ENCODE measurements at regions not wholly inside any gene's neighbourhood (a gene's known extent, or its start where the extent isn't known, plus 50 kb on each side); places are given as distances from the start of the nearest gene placed in this dataset.

DNA sequence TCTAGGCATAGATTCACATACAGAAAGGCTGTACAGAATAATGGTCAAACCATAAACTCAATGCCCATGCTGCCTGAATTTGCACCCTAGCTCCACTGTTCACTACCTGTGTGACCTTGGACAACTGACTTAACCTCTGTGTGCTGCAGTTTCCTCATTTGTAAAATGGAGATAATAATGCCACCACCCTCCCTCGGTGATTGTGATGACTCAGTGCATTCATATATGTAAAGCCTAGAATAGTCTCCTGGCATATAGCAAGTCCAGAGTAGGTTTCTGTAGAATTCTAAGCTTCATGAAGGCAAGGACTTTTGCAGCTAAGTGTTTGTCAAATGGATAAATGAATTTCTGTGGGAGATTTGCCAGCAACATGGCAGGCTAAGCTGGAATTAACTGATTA, 297.8 kb upstream of the NR4A3 start (continued):
- TF ChIP-seq CTBP2 (IDR thresholded peaks at IDR 0.05; ENCODE audit: borderline replicate concordance, insufficient read depth, insufficient read length, low read length) = no peak
- TF ChIP-seq JUND (IDR thresholded peaks at IDR 0.05; ENCODE audit: low read length) = no peak
- TF ChIP-seq BACH1 (IDR thresholded peaks at IDR 0.05; ENCODE audit: low read length) = no peak
